HG02610 (cell line): ENCODE measurements at regions not wholly inside any gene's neighbourhood (a gene's known extent, or its start where the extent isn't known, plus 50 kb on each side); places are given as distances from the start of the nearest gene placed in this dataset.

Experiments used
- ATAC-seq: cut with Tn5 transposase; IDR thresholded peaks from one replicate; pipeline ENCODE4 v1.9.1; 2021; ENCODE audit warnings: mild to moderate bottlenecking, moderate library complexity; ENCODE audit not compliant: unreplicated experiment

DNA sequence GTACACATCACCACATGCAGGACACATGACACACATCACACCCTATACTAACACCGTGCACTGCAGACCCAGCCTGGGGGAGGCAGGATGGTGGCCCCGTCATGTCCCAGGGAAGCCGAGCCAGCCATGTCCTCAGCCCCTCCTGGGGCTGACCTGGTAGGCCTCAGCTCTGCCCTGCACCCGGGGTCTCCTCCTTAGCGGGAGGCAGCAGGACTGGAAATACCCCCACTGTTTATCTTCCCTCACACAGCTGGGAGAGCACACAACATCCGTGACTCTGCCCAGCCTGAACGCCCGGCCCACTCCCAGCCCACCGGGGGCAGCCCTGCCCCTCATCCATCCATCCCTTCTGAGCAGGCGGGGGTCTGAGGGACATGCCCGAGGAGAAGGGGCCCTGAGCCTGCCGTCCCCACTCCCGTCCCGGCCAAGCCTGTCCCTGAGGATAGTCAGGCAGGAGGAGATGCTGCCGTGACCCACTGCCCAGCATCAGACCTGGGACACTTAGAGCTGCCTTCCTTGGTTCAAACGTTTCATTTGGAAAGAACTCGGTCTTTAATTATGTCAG, 945.0 kb downstream of the BRD1 start:
- ATAC-seq = no peak

- ATAC-seq = no peak
Measured at GRCh38 chr22:48881326-48881980, 946.2 kb downstream of the BRD1 start.

DNA sequence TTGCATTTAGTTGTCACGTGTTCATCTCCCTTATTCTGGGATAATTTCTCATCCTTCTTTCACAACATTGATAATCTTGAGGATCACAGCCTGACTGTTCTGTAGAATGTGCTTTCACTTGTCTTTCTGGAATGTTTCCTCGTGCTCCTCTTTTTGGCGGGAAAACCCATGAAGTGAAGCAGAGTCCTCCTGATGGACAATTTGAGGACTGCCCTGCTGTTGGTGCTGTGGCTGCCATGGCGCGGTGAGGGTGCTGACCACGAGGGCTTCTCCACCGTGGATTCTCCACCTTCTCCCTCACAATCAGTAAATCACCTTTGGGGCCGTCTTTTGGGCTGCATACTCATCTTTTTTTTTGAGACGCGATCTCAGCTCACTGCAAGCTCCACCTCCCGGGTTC, 946.9 kb downstream of the BRD1 start:
- ATAC-seq = no peak

DNA sequence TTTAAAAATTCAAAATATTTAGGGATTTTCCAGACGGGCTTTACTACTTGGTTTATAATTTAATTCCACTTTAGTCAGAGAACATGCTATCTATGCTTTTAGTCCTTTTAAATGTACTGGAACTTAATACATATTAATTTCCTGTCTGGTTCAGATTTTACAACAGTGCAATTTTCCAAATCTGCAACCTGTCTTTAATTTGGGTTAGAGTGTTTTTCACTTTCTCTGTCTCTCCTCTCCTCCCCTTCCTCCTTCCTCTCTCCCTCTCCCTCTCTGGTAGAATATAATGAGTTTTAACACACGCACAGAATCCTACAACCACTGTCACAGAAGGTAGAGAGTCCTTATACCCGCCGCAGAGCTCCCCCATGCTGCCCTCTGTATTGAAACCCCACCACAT, 950.7 kb downstream of the BRD1 start:
- ATAC-seq = no peak

DNA sequence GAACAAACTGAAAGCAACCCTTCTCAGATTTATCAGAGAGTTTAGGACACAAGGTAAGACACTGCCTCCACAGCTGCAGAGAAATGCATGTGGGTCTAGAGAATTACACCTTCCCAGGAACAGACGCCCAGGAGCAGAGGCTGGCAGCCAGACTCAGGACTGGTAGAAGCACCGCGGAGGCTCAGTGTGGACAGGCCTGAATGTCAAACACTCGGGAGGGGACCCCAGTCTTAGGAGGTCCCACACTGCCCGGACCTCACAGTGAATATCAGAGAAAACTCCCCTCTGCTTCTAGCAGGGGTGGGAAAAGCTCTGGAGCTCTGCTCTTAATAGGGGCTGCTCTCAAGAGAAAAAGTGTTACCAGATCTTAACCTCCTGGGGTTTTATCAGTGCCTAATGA, 952.7 kb downstream of the BRD1 start:
- ATAC-seq = no peak

DNA sequence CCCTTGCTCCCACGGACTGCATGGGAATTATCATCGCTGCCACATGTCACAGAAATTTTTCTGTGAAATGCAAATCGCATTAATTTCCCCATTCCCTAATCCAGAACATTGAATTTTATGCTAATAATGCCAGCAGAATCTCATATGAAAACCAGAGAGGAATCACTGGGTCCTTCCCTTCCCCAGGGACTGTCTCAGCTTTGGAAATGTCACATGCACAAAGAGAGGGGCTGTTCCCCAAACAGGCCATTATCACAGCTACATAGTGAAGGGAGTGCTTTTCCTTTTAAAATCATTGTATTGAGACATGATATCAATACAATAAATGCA, 954.5 kb downstream of the BRD1 start:
- no peak for ATAC-seq

- no peak for ATAC-seq
Measured at GRCh38 chr22:48872271-48873190, 955.1 kb downstream of the BRD1 start.

- ATAC-seq = no peak
Measured at GRCh38 chr22:48871176-48871840, 956.4 kb downstream of the BRD1 start.

DNA sequence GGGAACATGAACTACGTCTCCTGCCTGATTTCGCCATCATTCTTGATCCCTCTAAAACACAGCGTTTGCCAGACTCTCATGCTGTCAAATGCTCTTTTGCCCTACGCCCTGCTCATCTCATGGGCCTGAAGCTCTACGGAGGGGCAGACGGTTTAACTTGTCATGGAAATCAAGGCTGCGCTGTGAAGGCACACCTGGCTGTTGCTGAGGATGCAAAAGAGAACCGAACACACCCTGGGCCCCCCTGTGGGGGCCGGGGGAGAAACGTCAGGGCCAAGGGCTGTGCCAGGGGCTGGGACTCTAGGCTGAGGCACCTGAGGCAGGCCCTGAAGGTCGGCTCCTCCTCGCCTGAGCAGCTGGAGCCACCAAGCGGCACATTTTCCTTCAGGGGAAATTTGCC, 957.2 kb downstream of the BRD1 start:
- no peak for ATAC-seq

DNA sequence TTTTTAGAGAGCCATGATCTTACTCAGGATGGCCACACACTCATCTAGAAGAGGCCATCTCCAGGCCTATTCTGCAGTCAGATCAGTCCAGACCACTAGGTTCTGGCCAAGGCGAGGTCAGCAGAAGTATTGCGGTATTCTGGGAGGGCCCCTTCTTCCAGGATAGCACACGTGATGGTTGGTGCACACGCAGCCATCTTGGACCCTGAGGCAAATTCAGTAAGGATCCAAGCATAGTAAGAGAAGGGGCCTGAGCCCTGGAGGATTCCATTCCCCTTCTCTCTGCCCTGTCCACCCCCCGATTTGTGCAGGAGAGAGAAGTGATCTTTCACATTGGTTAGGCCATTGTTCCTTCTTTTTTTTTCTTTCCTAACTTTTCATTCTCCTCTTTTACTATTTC, 957.9 kb downstream of the BRD1 start:
- no peak for ATAC-seq

DNA sequence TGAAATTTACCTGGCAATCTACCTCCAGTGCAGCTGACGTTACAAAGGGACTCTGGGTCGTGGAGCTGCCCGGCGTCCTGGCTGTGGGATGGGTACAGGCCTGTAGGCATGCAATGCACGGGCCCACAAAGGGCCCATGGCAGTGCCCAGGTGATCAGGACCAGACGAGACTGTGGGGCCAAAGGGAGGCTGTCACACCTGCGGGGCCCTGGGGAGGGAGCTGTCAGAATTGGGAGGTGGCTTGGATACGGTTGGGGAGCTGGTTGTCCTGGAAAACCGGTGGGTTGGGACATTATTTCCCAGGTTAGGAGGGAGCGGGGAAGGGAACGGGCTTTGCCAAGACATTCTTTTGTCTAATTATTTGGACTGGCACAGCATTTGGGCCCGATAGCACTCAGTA, 958.5 kb downstream of the BRD1 start:
- ATAC-seq = no peak

DNA sequence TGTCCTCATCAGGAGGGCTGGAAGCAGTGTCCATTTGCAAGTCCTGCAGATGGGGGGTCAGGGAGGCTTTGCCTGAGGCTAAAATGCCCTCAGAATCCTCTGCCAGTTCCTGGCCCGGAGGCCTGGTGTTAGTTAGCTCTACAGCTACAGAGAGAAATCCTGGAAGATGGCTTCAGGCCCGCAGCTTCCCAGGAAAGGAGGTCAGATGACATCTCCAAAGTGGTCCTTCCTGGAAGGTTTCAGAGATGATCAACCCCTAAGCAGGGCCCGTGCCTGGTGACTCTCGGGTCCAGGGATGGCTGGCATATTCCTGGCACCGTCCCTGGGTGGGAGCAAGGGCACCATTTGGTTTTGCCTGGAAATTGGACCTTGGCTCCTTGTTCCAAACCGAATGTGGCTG, 959.1 kb downstream of the BRD1 start:
- ATAC-seq = no peak

- no peak for ATAC-seq
Measured at GRCh38 chr22:48867891-48868290, 959.8 kb downstream of the BRD1 start.

GRCh38 chr22:48866906-48867681, 960.6 kb downstream of the BRD1 start:
- ATAC-seq = no peak

DNA sequence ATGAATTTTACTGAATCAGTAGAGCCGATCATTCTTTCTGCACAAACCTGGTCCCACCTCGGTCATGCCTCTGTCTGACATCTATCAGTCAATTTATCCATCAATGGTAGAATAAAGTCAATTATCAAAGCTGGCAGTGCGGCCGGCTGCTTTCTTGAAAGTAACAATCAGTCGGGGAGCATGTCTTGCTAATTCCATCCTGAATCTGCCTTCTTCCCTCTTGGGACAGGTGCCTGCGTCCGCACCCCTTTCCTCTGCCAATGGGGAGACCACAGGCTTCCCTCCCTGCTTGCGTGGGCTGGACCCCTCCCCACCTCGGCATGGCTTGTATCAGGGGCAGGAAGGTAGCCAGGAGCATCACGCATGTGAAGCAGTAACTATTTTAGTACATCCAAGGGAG, 962.9 kb downstream of the BRD1 start:
- ATAC-seq = no peak

- ATAC-seq = no peak
Measured at GRCh38 chr22:48863965-48864528, 963.6 kb downstream of the BRD1 start.

GRCh38 chr22:48860557-48860956, 967.1 kb downstream of the BRD1 start:
- no peak for ATAC-seq

DNA sequence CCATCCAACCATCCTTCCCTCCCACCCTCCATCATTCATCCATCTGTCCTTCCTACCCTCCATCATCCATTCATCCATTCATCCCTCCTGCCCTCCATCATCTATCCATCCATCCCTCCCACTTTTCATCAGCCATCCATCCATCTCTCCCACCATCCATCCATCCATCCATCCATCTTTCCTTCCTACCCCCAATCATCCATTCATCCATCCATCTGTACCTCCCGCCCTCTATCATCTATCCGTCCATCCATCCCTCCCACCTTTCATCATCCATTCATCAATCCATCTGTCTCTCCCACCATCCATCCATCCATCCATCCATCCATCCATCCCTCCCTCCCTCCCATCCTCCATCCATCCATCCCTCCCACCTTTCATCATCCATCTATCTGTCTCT, 968.8 kb downstream of the BRD1 start:
- ATAC-seq = no peak

DNA sequence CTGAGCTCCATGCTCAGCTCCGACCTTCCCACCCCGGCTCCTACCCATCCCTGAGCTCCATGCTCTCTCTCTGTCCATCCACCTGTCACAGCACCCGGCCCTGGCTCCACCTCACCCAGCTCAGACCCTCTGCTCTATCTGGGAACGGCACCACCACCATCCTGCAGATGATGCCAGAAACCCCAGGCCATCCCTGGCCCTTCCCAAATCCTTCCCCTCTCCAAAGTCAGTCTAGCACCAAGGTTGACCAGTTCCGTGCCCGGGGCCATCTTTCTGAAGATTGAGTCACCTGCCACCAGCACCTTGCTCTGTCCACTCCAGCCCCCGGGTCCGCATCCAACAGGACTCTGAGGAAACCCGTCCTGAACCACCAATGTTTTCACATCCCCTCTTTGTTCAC, 969.6 kb downstream of the BRD1 start:
- ATAC-seq = no peak

DNA sequence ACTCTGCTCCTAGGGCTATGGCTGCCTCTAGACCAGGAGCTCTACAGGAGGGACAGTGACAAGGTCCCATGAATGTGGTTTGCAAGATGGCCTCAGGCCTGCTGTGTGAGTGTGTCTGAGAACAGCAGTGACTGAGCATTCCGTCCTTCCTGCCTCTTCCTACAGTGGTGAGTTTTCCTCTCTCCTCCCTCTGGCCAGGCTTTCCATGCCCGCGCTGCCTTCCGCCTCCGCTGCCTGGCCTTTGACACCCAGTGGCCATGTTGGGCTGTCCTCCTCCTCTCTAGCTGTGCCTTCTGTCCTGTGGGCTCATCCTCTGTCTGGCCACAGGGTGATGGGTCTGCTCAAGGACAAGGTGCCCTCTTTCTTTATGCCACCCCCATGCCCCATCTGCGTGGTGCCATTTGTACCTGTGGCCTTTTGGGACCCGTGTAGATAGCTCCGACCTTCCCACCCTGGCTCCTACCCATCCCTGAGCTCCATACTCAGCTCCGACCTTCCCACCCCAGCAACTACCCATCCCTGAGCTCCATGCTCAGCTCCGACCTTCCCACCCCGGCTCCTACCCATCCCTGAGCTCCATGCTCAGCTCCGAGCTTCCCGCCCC, 970.4 kb downstream of the BRD1 start:
- ATAC-seq = no peak
